Heart right ventricle (tissue), 16 donors: ENCODE measurements at regions not wholly inside any gene's neighbourhood (a gene's known extent, or its start where the extent isn't known, plus 50 kb on each side); places are given as distances from the start of the nearest gene placed in this dataset.

Experiments used
- ATAC-seq, 8 donors: fragments of 200-7000 bp; cut with Tn5 transposase; one replicate each; pipeline ENCODE4 v1.9.1; 2020; ENCODE audit warnings: mild to moderate bottlenecking in 8 of 8, moderate library complexity in 8 of 8, moderate number of reproducible peaks in 1 of 8
- DNase-seq, 2 donors: peaks; one replicate each; pipeline ENCODE4 v3.0.0-alpha.2; 2020
- H3K27ac ChIP-seq, 10 donors: fragments of 200-600 bp; sonication (generic) in 2 of 10; one replicate each; pipeline versions ENCODE4 v1.5.0 to v1.8.0; 2020 to 2022; ENCODE audit warnings: mild to moderate bottlenecking in 3 of 10
- H3K27me3 ChIP-seq, 7 donors: fragments of 200-600 bp; one replicate each; pipeline ENCODE4 v1.8.0; 2021 to 2022; ENCODE audit warnings: mild to moderate bottlenecking in 2 of 7
- H3K36me3 ChIP-seq, 9 donors: fragments of 200-600 bp; sonication (generic) in 1 of 9; one replicate each; pipeline versions ENCODE4 v1.5.0 to v1.8.0; 2020 to 2022; ENCODE audit warnings: mild to moderate bottlenecking in 2 of 9
- H3K4me1 ChIP-seq, 9 donors: fragments of 200-600 bp; sonication (generic) in 1 of 9; one replicate each; pipeline versions ENCODE4 v1.5.0 to v1.8.0; 2020 to 2022; ENCODE audit warnings: mild to moderate bottlenecking in 4 of 9
- H3K4me3 ChIP-seq, 10 donors: fragments of 200-600 bp; sonication (generic) in 2 of 10; one replicate each; pipeline versions ENCODE4 v1.5.0 to v1.8.0; 2020 to 2022; ENCODE audit warnings: mild to moderate bottlenecking in 7 of 10, moderate library complexity in 2 of 10
- H3K9me3 ChIP-seq, 11 donors: fragments of 200-600 bp in 10 of 11; sonication (generic) in 2 of 11; one replicate each; pipeline versions ENCODE4 v1.5.0 to v1.8.0; 2013 to 2022; ENCODE audit warnings: mild to moderate bottlenecking in 2 of 11, control low read depth in 1 of 11, moderate library complexity in 1 of 11
- WGBS, 2 donors: extraction: QIAGEN DNeasy Blood & Tissue Kit; methylation state at CpG; one replicate each; pipeline ENCODE4 v1.1.7; 2013; ENCODE audit warnings: inconsistent platforms in 1 of 2; 5-methylcytosine and 5-hydroxymethylcytosine counted together
- intact Hi-C, 10 donors: fragments of 100-400 bp; cut with DNase I; formaldehyde crosslinking; loops; one replicate each; pipeline versions ENCODE4 v1.11.1 to v1.14.2; 2022
- TF ChIP-seq, protein P1 (sequence below), 9 donors: fragments of 200-600 bp; sonication (generic) in 2 of 9; IDR thresholded peaks; one replicate each; pipeline versions ENCODE4 v1.5.0 to v1.8.0; 2021 to 2022; ENCODE audit warnings: antibody characterized with exemption in 9 of 9, mild to moderate bottlenecking in 5 of 9, moderate library complexity in 1 of 9
- donor health status: Arrhythmogenic right ventricular cardiomyopathy.
- donor health status: ischemic (EF 13 %, LVEDD 7.1; RV severe dilation, severe dysfunction).
- donor health status: healthy with polysubstance abuse.
- donor health status: DM: no; HTN: yes; CAD: no.
- donor health status: DM: no; HTN: no; CAD: no.
- donor health status: ischemic (EF 25% LVEDD 6.9; RV normal size, moderate dysfunction).
- donor health status: ischemic (EF 25% LVEDD 5.7; RV mildly dilated, moderate dysfunction).
- donor health status: healthy.
- donor health status: DM: yes; HTN: yes; CAD: no.
- donor health status: Ischemic cardiomyopathy.
- donor health status: ischemic (EF 35%, LVEDD 5.7; RV mildly dilated, moderate dysfunction).
- donor health status: nonischemic (EF 11% LVEDD 7.7; RV severe dilation, severe dysfunction).
- donor health status: DM: yes; HTN: yes; CAD: no.
- donor health status: PGD.
- donor health status: ischemic (EF 29% LVEDD 5.4; RV normal size, mild dysfunction).
- donor health status: nonischemic (EF 23%, LVEDD 6.1; RV moderate dilation, normal function).

DNA sequence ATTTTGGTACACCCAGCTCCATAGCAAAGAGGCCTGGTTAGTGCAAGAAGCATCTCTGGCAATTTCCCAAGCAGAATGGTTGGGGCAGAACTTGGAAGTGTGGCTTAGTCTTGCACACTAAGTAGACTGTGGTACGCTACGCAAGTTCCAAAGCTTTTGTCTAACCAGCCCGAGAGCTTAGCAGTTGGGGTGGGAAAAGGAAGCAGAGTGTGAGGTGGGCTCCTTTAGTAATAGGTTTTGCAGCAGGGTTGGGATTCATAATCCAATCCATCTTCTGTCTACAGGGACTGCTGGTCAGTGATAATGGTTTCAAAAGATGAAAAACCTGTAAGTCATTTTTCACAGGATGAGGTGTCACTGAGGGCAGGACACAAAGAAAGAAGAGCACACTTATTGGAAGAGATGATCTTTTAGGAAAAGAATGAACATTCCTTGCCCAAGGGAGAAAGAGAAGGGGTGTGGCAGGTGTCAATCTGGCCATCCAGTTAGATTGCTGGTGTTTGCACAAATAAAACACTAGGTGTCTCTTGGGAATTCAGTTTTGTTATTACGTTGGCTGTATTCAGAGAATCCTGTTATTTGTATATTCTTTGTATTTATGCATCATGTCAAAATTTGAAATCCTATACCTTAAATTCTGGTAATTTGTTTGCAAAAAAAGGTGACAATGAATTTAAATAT, 244.3 kb downstream of the GPAT3 start:
- Histone ChIP-seq H3K4me3 (no peak overlapping the region), H3K4me1 (no peaks in the 10 kb centered on the region), H3K36me3 (no peaks in the 10 kb centered on the region), H3K9me3 (no peaks in the 10 kb centered on the region), H3K27ac (no peak overlapping the region), H3K27me3 (peaks cover 0 to 12% (median 0%) of the 10 kb centered on the region in 7 donors)
- TF ChIP-seq, protein P1, sequence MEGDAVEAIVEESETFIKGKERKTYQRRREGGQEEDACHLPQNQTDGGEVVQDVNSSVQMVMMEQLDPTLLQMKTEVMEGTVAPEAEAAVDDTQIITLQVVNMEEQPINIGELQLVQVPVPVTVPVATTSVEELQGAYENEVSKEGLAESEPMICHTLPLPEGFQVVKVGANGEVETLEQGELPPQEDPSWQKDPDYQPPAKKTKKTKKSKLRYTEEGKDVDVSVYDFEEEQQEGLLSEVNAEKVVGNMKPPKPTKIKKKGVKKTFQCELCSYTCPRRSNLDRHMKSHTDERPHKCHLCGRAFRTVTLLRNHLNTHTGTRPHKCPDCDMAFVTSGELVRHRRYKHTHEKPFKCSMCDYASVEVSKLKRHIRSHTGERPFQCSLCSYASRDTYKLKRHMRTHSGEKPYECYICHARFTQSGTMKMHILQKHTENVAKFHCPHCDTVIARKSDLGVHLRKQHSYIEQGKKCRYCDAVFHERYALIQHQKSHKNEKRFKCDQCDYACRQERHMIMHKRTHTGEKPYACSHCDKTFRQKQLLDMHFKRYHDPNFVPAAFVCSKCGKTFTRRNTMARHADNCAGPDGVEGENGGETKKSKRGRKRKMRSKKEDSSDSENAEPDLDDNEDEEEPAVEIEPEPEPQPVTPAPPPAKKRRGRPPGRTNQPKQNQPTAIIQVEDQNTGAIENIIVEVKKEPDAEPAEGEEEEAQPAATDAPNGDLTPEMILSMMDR (IDR thresholded peaks at IDR 0.05) = no peak
- ATAC-seq (no peak), DNase-seq (no peak)
- intact Hi-C loops = no loop called here
- 78 to 82% methylated on average over 4 of the region's 4 CpGs for WGBS, 2 donors

DNA sequence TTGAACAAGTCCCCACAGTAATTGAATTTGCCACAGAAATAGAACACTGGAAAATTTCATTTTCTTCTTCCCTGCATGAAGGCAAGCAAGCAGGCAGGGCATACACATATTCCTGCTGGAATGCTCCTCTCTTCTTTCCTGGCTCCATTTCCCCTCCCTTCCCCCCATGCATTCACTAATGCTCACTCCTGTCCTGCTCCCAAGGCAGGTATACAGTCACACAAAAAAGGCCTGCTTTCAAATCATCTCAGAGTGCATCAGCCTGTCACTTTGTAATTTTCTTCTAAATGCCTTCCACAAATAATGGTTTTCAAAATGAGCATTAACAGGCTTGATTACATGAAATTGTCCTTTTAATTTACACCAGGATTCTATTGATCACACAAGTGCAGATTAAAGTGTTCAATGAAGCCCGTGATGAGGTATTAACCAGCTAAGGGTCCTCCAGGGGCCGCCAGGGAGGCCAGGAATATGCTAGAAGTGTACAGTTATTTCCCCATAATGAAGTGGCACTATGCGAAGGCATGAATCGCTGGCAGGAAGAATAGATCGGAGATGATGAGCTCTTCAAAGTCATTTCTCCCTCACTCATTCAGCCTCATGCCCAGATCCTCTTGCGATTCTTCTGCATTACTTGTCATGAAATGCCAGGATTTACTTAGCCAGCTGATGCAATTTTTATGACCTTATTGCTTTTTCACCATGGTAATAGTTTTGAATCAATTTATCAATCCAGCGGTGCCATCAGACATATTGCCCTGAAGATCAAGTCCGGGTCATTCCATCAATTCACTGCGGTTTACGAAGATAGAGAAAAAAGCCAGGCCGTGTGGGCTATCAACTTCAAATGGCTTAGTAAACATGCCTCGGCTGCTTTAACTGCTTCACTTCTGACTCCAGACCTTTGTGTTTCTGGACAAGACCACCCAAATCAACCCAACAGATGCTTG, 243.5 kb downstream of the GPAT3 start:
- no peak overlapping the region for H3K4me3 ChIP-seq
- H3K27me3 ChIP-seq = peaks cover 0 to 12% (median 0%) of the 10 kb centered on the region in 7 donors
- intact Hi-C loops = loop anchor here in 6 of 10 donors (10.0 kb wide), 4 partner anchors 65 to 735 kb away; no protein-coding TSS in a partner anchor
- H3K36me3 ChIP-seq = no peaks in the 10 kb centered on the region
- DNase-seq (no peak), ATAC-seq (no peak)
- H3K4me1 ChIP-seq = no peaks in the 10 kb centered on the region
- no peaks in the 10 kb centered on the region for H3K9me3 ChIP-seq
- 83 to 90% methylated on average over 12 of the region's 12 CpGs for WGBS, 2 donors
- no peak overlapping the region for H3K27ac ChIP-seq
- TF ChIP-seq, protein P1 (IDR thresholded peaks at IDR 0.05) = no peak

DNA sequence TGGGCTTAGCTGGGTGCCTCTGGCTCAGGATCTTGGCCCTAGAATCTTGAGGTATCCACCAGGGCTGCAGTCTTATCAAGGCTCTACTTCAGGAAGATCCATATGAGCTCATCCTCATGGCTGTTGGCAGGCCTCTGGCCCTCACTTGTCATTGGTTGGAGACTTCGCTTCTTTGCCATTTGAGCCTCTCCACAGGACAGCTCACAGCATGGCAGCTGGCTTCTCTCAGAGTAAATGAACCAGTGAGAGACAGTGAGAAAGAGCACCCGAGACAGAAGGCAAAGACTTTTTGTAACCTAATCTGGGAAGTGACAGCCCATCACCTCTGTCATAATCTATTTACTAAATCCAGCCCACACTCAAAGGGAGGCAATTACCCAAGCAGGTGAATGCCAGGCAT, 236.8 kb downstream of the GPAT3 start:
- TF ChIP-seq, protein P1 (IDR thresholded peaks at IDR 0.05) = no peak
- H3K4me3 ChIP-seq = no peak overlapping the region
- H3K4me1 ChIP-seq = no peaks in the 10 kb centered on the region
- H3K27me3 ChIP-seq = peaks cover 0 to 24% (median 4%) of the 10 kb centered on the region in 7 donors
- intact Hi-C loops = loop anchor here in 8 of 10 donors (5.0 to 10.0 kb wide), 6 partner anchors 72 to 742 kb away; no protein-coding TSS in a partner anchor
- DNase-seq (no peak), ATAC-seq (no peak)
- no peaks in the 10 kb centered on the region for H3K36me3 ChIP-seq
- H3K27ac ChIP-seq = no peak overlapping the region
- H3K9me3 ChIP-seq = no peaks in the 10 kb centered on the region
- WGBS, 2 donors = 75 to 83% methylated on average over 2 of the region's 2 CpGs

- peaks cover 0 to 25% (median 6%) of the 10 kb centered on the region in 7 donors for H3K27me3 ChIP-seq
- no peak overlapping the region for H3K27ac ChIP-seq
- no peaks in the 10 kb centered on the region for H3K36me3 ChIP-seq
- no peaks in the 10 kb centered on the region for H3K4me1 ChIP-seq
- TF ChIP-seq, protein P1 (IDR thresholded peaks at IDR 0.05) = peak; percentile 20 to 67 (median 61)
- ATAC-seq (peak in 4 of 8 donors; percentile 43 to 83 (median 58)), DNase-seq (peak; percentile 10 to 24)
- H3K4me3 ChIP-seq = no peak overlapping the region
- no peaks in the 10 kb centered on the region for H3K9me3 ChIP-seq
- WGBS, 2 donors = 0 to 6% methylated on average over 2 of the region's 2 CpGs
- intact Hi-C loops = loop anchor here in 8 of 10 donors (2.0 to 10.0 kb wide), 7 partner anchors 74 to 744 kb away; no protein-coding TSS in a partner anchor
Observed at GRCh38 chr4:83771113-83771705, 235.3 kb downstream of the GPAT3 start.
